Activated CD4-positive, CD25-positive, alpha-beta regulatory T cell treated with anti-CD3 and anti-CD28 coated beads, Interleukin-2, amount 50 U/mL, for 24 hours (primary cell): ENCODE measurements at regions not wholly inside any gene's neighbourhood (a gene's known extent, or its start where the extent isn't known, plus 50 kb on each side); places are given as distances from the start of the nearest gene placed in this dataset.

Experiments
- ATAC-seq, 2 donors: fragments of 150-1000 bp; cut with Tn5 transposase; one replicate each; pipeline ENCODE4 v1.10.0; 2021; ENCODE audit warnings: mild to moderate bottlenecking in 1 of 2, moderate library complexity in 1 of 2

DNA sequence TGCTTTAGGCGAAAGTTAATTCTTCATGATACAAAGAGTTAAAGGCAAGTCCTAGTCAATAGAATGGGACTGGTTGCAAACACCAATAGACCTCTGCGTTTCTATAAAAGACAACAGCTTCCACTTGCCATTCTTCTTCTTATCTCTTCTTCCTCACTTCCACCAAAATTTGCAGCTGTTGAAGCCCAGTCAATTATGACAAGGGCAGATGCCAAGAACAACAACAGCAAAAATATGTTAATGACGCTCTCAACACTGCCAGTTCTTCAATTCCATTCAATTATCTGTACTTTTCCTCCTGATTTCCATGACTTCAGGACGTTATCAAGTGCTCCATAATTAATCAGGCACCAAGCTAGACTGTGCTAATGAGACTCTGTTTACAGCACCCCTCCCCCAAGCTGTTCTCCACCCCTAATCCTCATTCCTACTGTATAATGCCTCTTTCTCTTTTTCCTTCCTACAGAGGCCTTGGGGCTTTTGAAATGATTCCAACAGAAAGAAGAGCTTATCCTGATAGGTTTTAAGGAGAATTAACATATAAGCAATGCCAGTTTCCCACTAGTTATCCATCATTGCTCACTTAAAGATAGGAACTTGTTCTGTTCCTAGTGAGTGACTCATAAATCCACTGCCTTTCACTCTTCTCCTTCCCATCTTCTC, 1160.5 kb downstream of the IGSF11 start:
- ATAC-seq, result no peak

DNA sequence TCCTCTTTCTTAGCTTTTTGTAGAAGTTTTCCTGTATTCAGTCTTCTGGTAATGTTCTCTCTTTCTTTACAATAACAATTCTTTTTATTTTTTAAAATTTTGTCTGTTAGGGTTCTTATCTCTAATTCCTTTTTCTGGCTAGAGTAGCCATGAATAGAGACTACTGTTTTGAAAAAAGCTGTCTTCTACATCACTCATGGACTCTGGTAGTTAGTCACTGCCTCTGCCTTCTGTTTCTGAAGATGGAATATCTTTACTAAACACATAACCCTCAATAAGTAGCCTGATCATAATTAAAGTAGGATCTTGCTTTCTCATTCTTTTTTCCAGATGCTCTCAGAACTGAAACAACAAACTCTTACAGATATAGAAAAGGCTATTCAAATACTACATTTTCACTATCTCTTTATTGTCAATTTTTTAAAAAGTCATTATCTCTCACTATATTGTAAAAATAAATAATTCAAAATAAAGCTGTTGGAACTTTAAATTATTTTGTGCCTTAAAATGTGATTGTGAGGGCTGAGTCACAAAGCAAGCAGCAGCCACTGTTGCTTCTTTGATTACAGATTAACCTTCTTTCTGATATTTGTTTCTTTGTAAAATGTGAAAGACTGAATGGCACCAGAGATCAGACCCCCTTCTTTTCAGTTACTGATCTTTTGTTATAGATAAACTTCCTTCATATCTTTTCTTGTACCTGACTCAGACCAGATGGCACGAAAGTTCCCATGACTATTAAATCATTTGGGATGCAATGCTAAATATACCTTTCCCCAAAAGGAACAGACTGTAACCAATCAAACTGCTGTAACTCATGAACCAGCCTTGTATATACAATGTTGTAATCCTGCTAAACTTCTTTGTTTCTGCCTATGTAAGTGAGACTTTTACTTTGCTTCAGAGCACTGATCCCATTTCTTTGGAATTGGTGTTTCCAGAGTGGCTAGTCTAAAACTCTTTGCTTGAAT, 1159.5 kb downstream of the IGSF11 start:
- no peak for ATAC-seq

DNA sequence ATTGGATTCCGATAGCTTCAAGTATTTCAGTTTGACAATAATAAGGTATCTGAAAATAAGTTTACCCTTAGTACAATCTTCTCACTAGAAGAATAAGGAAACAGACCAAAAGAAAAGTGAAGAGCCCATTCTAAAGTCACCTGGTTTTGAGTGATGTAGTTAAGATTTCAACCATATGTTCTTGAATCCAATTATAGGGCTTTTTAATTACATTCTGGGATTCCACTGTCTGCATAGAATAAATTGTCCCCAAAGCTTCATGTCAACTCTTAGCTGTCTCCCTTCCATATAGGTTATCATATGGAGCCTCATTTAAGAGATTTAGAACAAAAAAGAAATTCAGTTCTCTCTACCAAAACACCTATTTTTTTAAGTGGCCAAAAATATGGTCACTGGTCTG, 1158.8 kb downstream of the IGSF11 start:
- no peak for ATAC-seq

DNA sequence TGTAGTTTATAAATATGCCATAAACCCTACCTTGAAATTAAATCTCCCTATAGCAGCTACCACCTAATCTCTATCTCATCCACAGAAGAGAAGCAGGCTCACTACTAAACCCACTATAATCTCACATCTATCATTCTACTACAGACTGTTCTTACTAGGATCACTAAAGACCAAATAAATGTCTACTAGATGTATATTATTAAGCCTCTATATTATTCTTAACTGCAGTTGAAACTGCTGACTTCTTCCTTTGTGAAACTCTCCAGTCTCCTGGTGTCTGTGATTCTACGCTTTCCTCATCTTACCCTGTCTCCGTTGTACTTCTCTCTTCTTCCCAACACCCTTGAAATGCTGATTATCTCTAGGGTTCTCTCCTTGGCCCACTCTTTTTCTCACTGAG, 1154.0 kb downstream of the IGSF11 start:
- no peak for ATAC-seq

DNA sequence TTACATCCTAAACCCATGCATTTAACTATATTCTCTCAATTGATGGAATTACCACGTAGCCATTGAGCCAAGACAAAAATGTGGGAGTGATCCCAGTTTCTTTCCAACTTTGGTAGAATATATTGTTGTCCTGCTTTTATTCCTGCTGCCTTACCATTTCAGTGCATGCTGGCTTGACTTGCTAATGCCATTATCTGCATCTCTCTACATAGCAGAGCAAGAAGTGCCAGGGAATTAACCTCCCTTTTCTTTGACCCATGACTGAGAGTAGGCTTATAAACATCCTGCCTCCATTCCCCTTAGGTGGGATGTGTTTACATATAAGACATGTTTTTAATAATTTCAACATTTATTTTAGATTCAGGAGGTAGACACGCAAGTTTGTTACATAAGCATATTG, 1153.4 kb downstream of the IGSF11 start:
- ATAC-seq, result no peak

DNA sequence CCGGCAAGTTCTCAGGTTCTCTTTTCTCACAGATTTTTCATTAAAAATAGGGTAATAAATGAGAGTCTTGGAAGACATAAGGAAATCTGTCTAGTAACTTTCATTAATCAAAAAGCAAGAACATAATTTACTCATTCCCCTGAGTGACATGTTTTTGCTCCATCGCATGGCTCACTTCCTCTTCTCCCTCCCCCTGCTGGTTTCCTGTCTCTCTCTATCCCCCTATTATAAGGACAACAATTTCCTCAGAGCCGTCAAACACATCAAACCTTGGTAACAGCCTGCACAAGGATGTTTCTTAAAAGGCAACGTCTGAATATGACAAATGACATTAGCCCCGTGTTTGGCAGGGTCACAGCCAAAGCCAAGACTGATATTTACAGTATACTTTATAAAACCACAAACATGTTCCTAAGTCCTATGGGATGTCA, 1149.6 kb downstream of the IGSF11 start:
- ATAC-seq, result no peak

DNA sequence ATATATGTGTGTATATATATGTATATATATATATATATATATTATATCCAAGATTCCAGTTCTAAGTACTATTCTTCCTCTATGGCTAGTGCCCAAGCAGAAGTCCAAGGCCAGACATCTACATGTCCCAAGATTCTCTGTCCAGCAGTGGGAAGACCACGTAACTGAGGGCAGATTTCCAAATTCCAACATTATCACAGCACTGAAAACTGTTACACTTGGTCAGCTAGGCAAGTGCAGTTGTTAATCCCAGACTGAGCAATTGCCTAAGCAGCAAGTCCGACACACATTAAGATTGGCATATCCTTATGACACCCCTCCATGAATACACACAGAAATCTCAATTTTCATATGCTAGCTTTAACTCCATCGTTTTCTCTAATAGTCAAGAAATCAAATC, 1148.5 kb downstream of the IGSF11 start:
- ATAC-seq, result no peak

DNA sequence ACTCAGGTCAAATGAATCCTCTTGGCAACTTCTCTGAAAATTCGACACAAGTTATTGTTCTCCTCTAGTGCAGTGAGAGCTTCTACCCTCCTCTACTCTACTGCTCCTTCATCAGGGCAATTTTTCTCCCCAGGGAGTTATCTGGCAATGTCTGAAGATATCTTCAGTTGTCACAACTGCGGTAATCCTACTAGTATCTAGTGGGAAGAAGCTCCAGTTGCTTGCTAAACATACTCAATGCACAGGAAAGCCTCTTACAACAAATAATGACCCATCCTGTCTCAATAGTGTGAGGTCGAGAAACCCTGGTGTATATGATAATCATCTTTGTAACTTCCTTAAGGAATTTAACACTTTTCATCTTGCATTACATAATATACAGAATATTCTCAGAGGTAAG, 1147.6 kb downstream of the IGSF11 start:
- ATAC-seq, result no peak

DNA sequence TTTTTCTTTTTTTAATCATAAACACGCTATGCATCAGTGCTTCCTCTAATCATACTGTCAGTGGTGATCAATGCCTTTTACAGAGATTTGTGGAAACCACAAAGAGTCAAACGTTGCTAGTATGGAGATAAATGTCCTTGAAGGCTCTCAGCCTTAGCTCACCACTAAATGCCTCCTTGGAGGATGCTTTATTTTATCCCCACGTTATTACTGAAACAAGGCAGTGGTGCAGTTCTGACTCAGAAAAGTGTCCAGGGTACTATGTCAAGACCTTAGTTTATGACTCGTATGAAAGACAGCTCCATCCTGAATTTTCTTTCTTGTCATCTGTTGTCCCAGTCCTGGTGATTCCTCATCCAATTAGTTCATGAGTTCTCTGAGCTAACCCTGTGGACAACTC, 1146.7 kb downstream of the IGSF11 start:
- no peak for ATAC-seq

DNA sequence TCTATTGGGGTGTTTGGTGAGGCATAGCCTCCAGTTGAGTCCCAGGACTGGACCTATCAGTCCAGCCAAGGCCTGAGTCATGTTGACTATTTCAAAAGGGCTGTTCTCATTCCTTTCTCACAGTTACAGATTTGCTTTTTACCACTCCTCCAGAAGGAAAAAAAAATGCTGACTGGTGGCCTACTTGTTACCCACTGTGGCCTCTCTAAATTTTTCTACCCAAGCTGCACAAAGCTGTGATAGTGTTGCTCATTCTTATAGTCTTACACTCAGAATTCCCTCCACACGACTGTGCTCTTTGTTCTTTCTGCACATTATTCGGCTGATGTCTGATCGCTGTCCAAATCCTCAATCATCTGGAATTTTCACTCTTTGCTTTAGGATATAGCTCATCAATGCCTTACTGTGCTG, 1142.2 kb downstream of the IGSF11 start:
- ATAC-seq, result no peak

DNA sequence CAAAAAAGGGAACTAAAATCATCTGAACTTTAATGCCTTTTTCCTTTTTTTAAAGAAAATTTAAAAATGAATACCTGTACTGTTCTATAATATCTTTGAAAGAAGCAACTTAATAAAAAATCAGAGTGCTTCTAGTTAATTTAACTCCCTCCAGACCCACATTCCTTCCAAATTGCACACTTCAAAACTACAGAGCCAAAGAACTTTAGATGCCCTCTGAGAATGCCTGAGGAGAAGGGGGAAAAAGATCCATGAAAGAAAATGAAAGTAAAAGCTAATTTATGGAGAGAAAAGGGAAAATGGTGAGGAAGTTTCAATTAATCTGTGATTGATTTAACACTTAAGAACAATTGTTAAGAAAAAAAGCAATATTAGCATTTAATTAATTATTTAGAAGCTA, 1141.6 kb downstream of the IGSF11 start:
- no peak for ATAC-seq

DNA sequence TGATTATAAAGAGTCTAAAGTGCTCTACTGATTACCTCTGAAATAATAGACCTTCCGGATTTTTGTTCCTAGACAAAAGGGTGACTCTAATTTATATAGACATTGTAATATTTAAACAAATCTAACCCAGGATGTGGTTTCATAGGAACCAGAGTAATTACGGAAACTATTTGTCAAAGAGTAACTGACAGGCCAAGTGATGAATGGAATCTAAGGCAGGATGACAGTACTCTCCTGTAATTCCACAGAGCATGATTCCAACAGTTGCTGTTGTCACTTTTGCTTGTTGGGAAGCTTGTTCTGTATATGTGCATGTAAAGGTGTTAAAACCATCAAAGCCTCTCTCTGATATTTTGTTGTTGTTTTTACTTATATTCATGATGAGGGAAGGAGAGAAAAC, 1141.0 kb downstream of the IGSF11 start:
- no peak for ATAC-seq

DNA sequence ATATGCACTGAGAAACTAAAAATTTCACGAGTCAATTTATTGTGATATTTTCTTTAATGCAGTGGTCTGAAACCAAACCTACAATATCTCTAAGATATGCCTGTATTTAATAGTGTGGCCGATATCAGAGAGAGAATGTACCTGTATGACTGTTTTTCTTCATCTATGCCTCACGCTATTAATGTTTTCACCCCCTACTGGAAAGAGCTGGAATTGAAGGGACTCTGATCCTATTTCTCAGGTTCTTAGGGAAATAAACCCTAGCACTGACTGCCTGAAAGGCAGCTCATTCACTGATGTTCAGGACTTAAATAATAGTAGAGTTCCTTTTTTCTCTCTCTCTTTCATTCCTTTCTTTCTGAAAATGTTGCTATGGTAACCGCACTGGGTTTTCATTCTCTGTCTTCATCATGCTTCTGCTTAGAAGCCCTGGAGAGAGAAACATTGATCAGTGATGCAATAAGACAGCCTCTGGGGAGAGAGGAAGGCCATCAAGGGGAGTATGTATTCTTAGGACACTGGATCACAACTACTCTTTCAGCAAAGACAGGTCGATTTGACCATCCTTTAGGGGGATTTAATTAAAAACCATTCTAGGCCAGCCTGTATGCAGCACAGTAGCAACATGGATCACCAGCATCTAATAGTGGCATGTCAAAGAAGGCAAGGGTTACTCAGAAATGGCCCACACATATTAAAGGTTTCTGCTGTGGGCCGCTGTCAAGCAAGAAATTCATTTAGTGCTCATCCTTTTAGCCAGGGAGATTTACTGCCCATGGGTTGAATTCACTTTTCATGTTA, 1135.7 kb downstream of the IGSF11 start:
- no peak for ATAC-seq

DNA sequence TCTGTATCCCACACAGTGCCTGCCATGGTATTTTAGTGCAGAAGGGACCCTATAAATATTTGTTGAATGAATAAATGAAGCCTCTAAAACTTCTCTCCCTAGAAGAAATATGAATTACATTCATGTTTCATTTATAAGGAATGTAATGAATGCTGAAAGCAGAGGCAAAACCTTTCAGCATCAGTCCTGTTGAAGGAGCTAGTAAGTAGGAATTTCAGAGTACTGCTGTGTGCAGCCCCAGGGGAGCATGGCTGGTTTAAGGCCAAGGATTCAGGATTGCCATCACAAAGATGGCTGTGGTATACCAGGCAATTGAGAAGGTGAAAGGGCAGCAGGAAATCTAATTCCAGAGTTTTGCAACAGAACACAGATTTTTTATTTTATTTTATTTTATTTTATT, 1131.4 kb downstream of the IGSF11 start:
- ATAC-seq, result no peak

DNA sequence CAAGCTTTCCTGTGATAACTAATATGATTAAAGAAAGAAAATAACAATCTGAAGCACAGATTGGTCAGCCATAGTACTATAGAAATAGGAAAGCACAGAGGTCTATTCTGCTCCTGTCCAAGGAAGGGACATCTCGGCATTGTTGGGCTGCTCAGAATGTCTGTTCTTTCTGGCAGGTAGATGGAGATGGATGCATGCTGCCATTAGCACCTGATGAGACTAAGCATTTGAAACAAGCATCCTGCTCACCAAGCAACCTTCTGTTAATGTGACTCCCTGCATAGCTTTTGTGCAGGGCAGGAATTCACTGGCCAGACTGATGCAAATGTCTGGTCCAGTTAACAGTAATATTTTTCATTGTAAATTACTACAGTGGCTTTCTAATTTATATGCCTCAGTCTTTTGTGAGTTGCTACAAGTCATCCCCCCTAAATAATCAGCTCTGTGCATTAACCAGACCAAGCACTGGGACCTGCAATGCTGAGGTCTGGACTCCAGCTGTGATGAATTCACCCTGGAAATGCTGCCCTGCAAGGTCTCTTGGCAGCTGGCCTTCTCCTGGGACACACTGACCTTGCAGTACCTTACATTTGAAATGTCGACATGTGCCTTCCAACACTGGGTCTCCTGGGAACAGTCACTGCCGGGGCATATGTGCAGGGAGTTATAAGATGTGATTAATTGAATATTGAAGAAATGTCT, 1123.7 kb downstream of the IGSF11 start:
- no peak for ATAC-seq

DNA sequence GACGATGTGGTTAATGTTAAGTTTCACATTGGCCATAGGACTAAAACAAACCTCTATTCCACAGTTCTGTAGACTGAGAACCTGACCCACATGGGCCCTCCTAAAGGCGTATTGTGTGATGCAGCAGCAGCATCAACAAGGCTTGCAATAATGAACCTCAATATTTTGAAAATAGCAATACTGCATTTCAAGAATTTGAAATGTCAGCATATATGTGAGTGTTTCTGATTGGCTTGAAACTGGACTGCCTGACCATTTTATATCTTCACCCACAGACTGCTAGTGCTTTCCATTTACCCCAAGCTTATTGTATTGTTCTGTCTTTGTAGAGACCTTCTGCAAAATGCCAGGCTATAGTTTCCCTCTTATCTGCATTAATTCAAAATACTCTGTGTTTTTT, 1122.3 kb downstream of the IGSF11 start:
- ATAC-seq, result no peak

DNA sequence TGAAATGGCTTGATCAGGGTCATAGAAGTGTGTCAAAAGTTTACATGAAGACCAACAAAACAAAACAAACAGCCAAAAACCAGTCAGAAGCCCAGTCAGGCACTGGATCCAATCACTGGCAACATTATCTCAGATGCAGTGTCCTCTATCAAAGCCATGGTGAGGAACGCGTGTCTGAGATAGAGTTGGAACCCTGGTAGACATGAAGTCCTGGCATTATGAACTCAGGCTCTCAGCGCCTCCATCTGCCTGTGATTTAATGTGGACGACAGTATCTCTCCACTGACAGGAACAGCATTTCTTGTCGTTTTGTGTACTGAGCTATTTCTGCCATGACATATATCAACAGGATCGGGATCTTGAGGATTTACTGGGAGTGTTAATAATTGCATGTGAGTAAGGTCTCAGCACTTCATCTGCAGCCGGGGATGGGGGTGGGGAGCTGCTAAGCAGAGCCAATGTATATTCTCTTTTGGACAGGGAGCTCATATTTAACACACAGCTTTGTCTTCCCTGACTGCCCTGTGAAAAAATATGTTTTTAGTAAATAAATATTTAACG, 1120.0 kb downstream of the IGSF11 start:
- ATAC-seq, result no peak

DNA sequence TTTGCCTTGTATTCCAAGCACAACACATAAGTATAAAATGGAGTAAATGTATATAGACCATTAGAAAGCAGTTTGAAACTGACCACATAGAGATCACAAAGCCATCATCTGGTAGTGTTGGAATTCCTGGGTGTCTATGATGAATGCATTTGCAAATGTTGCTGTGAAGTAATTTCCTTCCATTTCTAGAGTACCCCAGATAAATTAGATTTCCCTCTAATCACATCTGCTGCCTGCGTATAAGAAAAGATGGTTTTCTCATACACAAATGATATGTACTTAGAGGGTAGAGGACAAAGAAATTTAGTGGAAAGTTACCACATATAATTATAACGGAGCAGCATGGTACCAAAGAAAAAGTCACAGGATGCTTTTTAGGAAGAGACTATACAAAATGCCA, 1117.8 kb downstream of the IGSF11 start:
- ATAC-seq, result no peak

DNA sequence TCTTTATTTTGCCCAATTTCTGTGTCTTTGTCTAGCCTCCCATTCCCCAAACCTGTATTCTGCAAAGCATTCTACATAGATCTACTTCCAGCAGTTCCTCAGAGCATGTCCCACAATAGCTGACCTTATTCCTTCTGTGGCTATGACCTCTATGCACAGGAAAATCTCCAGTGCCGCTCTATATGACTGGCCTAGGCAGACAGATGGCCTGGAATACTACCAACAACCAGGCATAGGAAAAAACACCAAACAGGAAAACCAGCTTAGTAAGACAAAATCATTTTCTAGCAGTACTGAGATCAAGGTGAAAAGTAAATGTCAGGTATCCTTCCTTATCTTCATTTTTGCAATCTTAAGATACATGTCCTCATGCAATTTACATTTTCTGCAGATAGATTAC, 1115.0 kb downstream of the IGSF11 start:
- ATAC-seq, result no peak

DNA sequence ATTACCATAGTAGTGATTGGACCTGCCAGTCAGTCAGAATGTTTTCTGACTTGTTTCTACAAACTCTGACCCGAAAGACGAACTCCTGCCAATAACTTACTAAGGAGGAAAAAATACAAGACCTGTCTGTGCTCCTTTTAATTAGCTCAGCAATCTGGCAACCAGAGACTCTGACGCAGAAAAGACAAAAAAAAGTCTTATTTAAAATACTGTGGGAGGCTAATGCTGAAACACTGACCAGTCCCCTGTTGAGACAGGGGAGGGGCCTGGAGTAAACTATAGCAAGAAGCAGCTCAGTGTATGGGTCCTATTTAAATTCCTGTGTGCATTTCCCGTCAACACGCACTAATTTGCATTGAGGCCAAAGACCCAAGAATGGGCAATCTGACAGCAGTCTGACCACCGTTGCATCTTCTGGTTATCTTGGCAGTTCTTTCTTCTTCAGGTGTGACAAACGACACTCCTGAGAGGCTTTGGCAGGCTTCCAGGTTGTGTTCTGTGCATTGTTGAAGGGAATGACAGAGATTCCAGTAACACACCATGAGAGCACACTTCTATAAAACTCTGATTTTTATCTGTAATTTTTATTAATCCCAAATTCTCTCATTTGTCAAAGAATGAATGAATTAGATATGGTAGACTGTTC, 1114.3 kb downstream of the IGSF11 start:
- no peak for ATAC-seq

DNA sequence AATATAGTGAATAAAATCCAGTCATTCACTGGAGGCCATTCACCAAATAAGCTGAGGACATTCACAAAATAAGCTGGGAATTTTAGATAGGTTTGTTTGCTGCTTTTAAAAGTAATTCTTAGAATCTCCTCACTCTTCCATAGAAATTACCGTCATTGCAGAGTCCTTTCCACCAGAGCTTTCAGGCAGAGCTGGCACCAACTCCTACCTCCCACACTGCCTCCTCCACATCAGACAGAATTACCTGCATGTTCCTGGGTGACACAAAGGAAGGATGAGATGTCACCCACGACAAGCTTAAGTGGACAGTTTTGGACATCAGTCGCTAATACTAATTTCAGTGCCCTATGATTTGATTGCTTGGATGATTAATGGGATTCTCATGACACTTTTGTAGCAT, 1113.2 kb downstream of the IGSF11 start:
- no peak for ATAC-seq

DNA sequence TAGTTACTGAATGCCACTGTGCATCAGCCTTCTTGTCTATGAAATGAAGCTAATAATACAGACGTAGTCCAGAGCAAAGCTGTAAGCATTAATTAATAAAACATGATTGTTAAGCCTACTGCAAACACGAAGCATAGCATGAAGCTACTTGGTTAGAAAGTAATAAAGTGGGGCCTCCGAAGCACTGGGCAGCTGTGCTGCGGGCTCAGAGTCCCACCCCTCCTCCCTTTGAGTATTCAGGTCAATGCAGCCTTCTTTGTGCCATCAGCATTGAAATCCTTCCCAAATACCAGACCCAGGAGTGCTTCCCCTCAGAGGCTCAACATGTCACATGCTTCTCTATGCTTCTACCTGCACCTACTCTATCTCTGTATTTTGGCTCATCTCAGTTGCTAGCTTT, 1112.6 kb downstream of the IGSF11 start:
- ATAC-seq, result no peak
